OCI-LY1 (cell line): ENCODE measurements at regions not wholly inside any gene's neighbourhood (a gene's known extent, or its start where the extent isn't known, plus 50 kb on each side); places are given as distances from the start of the nearest gene placed in this dataset.

Source experiments
- EZH2 ChIP-seq: fragments of 200-600 bp; sonication (generic), shearing (Covaris generic); IDR thresholded peaks from 2 replicates; pipeline ENCODE4 v1.8.0; 2017; ENCODE audit warnings: borderline replicate concordance, mixed run types, mild to moderate bottlenecking, antibody characterized with exemption, low read length, moderate library complexity, mixed read lengths
- TF ChIP-seq, protein P1 (sequence below): fragments of 200-600 bp; sonication (generic), shearing (Covaris generic); IDR thresholded peaks from 2 replicates; pipeline ENCODE4 v1.5.1; 2017; ENCODE audit warnings: mild to moderate bottlenecking, antibody characterized with exemption, low read length, moderate library complexity, mixed read lengths

DNA sequence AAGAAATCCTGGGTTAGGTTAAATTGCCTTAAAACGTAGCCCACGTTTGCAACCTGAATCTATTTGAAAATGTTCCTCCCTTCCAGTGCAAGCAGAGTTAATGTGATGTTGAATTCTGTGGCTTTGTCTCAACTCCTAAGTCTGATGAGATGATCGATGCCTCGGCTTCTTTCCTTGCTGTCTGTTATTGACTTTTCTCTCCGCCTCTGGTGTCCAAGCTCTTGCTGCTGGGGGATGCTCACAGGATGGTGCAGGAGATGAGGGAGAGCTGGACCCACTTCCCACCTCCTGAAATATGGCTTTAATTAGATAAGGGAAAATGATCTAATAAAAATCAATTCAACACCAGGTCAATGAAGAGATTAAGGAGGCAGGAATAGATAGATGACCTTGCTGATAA lies 407.9 kb upstream of the RGMA start:
- TF ChIP-seq, protein P1, sequence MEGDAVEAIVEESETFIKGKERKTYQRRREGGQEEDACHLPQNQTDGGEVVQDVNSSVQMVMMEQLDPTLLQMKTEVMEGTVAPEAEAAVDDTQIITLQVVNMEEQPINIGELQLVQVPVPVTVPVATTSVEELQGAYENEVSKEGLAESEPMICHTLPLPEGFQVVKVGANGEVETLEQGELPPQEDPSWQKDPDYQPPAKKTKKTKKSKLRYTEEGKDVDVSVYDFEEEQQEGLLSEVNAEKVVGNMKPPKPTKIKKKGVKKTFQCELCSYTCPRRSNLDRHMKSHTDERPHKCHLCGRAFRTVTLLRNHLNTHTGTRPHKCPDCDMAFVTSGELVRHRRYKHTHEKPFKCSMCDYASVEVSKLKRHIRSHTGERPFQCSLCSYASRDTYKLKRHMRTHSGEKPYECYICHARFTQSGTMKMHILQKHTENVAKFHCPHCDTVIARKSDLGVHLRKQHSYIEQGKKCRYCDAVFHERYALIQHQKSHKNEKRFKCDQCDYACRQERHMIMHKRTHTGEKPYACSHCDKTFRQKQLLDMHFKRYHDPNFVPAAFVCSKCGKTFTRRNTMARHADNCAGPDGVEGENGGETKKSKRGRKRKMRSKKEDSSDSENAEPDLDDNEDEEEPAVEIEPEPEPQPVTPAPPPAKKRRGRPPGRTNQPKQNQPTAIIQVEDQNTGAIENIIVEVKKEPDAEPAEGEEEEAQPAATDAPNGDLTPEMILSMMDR, result no peak
- no peak for TF ChIP-seq EZH2
